Upper lobe of left lung (tissue), 4 donors: ENCODE measurements at regions not wholly inside any gene's neighbourhood (a gene's known extent, or its start where the extent isn't known, plus 50 kb on each side); places are given as distances from the start of the nearest gene placed in this dataset.
"Not testable (repeated sequence)": the region's sequence is repeated elsewhere in the genome, so short reads cannot be mapped to it uniquely, and the experiment has no call there.

Experiments
- CTCF ChIP-seq, 6 experiments: fragments of 450-650 bp in 4 of 6; fragments of 200-600 bp in 2 of 6; sonication (generic) in 2 of 6; IDR thresholded peaks; one replicate each; pipeline ENCODE4 v1.5.1; 2016 to 2019; ENCODE audit warnings: antibody characterized with exemption in 6 of 6
- POLR2A ChIP-seq, 4 donors: fragments of 450-650 bp; IDR thresholded peaks; one replicate each; pipeline ENCODE4 v1.5.1; 2016 to 2017; ENCODE audit warnings: antibody characterized with exemption in 4 of 4, mild to moderate bottlenecking in 2 of 4
- POLR2AphosphoS5 ChIP-seq, 2 donors: sonication (generic); formaldehyde crosslinking; IDR thresholded peaks; one replicate each; pipeline ENCODE4 v1.5.1; 2017; ENCODE audit warnings: antibody characterized with exemption in 2 of 2

DNA sequence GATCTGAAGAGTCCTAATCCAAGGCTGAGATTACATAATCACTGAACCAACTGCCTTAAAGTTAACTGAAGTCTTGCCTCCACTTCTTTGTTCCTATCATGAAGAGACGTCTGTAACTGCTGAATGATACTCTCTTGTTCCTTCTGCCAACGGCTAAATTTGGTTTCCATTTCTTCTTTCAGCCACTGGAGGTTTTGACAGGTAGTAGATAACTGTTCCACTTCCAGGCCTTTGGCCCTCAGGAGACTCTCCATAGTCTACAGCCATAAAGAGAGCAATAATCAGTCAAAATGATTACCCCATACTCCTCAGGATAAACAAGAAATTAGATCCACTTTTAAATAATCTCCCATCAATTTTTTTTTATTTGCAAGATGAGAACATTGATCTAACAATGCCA, 128.1 kb downstream of the NBPF8 start:
- not testable (repeated sequence) for TF ChIP-seq CTCF, POLR2AphosphoS5, POLR2A (IDR thresholded peaks at IDR 0.05)
